Activated naive CD8-positive, alpha-beta T cell treated with anti-CD3 and anti-CD28 coated beads, Interleukin-2, amount 50 U/mL, for 24 hours (primary cell): ENCODE measurements at regions not wholly inside any gene's neighbourhood (a gene's known extent, or its start where the extent isn't known, plus 50 kb on each side); places are given as distances from the start of the nearest gene placed in this dataset.
"Not testable (repeated sequence)": the region's sequence is repeated elsewhere in the genome, so short reads cannot be mapped to it uniquely, and the experiment has no call there.

Experiments
- ATAC-seq: fragments of 150-1000 bp; cut with Tn5 transposase; one replicate; pipeline ENCODE4 v1.10.0; 2021
- DNase-seq: peaks from one replicate; pipeline ENCODE4 v3.0.0; 2021
- H3K27ac Mint-ChIP-seq: one replicate; pipeline ENCODE4 v1.8.0; 2021; ENCODE audit warnings: mild to moderate bottlenecking, mixed read lengths
- H3K27me3 Mint-ChIP-seq: one replicate; pipeline ENCODE4 v1.8.0; 2021; ENCODE audit warnings: mixed read lengths
- H3K36me3 Mint-ChIP-seq: one replicate; pipeline ENCODE4 v1.8.0; 2021; ENCODE audit warnings: low read depth, mixed read lengths
- H3K4me1 Mint-ChIP-seq: one replicate; pipeline ENCODE4 v1.8.0; 2021; ENCODE audit warnings: mixed read lengths
- H3K4me3 Mint-ChIP-seq: one replicate; pipeline ENCODE4 v1.8.0; 2021; ENCODE audit warnings: mild to moderate bottlenecking, moderate library complexity, mixed read lengths
- H3K9me3 Mint-ChIP-seq: one replicate; pipeline ENCODE4 v1.8.0; 2021; ENCODE audit warnings: mixed read lengths

DNA sequence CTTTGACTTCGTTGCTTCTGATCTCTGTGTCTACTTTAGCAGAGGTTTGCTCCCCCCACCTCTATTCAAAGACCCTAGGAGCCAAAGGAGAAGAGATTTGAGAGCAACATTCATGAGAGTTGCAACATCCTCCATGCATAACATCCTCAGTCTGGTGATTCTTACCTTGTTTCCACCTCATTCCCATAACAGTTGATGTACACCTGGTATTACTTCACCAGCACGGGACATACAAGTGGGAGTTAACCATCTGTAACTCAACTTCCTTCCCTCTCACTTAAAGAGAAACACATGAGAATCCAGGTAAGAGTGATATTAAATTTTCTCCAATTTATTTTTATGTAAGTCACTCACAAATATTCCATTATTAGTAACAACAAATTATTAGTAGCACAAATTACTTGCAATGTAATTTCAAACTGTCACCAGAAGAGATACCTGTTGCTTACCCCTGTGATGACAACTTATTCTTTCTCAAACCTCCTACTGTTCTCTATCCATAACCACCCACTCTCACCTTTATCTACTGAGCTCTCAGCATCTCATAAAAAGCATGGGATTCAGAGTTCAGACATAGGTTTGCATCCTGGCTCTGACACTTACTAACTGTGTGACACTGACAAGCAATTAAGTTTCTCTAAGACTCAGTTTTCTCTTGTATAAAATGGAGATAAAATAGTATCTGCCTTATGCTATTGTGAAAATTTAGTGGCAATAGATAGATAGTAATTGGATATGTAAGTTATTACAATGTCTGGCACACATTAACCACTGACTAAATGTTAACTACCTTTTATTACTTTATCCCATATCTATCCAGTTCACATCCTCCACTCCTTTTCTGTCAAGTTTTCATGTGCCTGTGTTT, 184.6 kb upstream of the SRD5A2 start:
- ATAC-seq (no peak), DNase-seq (no peak)
- H3K4me3 Mint-ChIP-seq: no peak overlapping the region
- no peak overlapping the region for H3K27ac Mint-ChIP-seq
- peaks cover 1% of the 10 kb centered on the region for H3K27me3 Mint-ChIP-seq
- H3K36me3 Mint-ChIP-seq: no peaks in the 10 kb centered on the region
- H3K4me1 Mint-ChIP-seq: no peaks in the 10 kb centered on the region
- no peaks in the 10 kb centered on the region for H3K9me3 Mint-ChIP-seq

DNA sequence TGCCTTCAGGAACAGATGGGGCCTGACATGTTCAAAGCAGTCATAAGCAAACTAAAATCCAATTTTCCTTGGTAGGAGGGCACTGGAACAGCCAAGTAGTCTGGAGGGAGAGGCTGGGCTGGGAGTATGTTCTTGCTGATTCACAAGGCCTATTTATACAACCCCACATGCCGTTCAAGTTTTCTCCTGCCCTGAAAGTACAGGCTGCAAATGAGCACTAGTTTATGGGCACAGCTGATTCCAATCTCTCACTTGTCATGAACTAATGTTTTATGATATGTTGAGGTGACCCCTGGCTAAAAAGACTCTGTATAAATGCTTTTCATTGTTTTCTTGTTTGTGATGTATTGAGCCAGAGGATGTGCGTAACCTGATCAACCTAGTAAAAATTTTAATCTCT, 183.4 kb upstream of the SRD5A2 start:
- no peak for DNase-seq
- H3K27ac Mint-ChIP-seq: no peak overlapping the region
- peaks cover 1% of the 10 kb centered on the region for H3K27me3 Mint-ChIP-seq
- H3K9me3 Mint-ChIP-seq: no peaks in the 10 kb centered on the region
- H3K4me1 Mint-ChIP-seq: no peaks in the 10 kb centered on the region
- no peak for ATAC-seq
- no peaks in the 10 kb centered on the region for H3K36me3 Mint-ChIP-seq
- no peak overlapping the region for H3K4me3 Mint-ChIP-seq

DNA sequence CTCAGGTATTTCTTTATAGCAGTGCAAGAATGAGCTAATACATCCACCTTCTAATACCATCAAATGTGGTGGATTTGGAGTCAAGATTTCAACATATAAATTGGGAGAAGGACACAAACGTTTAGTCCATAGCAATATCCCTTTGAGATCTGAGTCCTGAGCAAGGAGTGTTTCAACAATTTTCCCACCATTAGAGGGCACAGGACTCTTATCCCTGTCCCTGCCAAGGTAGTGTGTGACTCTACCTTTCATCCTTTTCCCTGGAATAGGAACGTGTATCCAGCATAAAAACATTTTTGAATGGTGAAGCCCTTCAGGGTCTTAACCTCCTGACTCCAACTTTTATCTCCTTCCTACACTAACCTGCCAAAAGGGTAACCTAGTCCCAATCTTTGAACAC, 181.3 kb upstream of the SRD5A2 start:
- Mint-ChIP-seq H3K36me3 (no peaks in the 10 kb centered on the region), H3K27me3 (no peaks in the 10 kb centered on the region), H3K27ac (no peak overlapping the region), H3K4me3 (no peak overlapping the region), H3K9me3 (no peaks in the 10 kb centered on the region), H3K4me1 (no peaks in the 10 kb centered on the region)
- ATAC-seq (no peak), DNase-seq (no peak)

DNA sequence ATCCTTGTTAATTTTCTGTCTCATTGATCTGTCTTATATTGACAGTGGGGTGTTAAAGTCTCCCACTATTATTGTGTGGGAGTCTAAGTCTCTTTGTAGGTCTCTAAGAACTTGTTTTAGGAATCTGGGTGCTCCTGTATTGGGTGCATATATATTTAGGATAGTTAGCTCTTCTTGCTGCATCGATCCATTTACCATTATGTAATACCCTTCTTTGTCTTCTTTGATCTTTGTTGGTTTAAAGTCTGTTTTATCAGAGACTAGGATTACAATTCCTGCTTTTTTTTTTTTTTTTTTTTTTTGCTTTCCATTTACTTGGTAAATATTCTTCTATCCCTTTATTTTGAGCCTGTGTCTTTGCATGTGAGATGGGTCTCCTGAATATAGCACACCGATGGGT, 176.6 kb upstream of the SRD5A2 start:
- H3K4me1 Mint-ChIP-seq, H3K9me3 Mint-ChIP-seq, H3K36me3 Mint-ChIP-seq, DNase-seq, H3K27me3 Mint-ChIP-seq, ATAC-seq, H3K4me3 Mint-ChIP-seq, H3K27ac Mint-ChIP-seq: not testable (repeated sequence)

DNA sequence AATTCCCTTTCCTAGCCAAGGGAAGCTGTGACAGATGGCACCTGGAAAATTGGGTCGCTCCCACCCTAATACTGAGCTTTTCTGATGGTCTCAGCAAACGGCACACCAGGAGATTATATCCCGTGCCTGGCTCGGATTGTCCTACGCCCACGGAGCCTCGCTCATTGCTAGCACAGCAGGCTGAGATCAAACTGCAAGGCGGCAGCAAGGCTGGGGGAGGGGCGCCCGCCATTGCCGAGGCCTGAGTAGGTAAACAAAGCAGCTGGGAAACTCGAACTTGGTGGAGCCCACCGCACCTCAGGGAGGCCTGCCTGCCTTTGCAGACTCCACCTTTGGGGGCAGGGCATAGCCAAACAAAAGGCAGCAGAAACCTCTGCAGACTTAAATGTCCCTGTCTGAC, 168.0 kb upstream of the SRD5A2 start:
- not testable (repeated sequence) for H3K4me3 Mint-ChIP-seq, DNase-seq, ATAC-seq, H3K27me3 Mint-ChIP-seq, H3K27ac Mint-ChIP-seq, H3K36me3 Mint-ChIP-seq, H3K4me1 Mint-ChIP-seq
- peaks cover 26% of the 10 kb centered on the region for H3K9me3 Mint-ChIP-seq

DNA sequence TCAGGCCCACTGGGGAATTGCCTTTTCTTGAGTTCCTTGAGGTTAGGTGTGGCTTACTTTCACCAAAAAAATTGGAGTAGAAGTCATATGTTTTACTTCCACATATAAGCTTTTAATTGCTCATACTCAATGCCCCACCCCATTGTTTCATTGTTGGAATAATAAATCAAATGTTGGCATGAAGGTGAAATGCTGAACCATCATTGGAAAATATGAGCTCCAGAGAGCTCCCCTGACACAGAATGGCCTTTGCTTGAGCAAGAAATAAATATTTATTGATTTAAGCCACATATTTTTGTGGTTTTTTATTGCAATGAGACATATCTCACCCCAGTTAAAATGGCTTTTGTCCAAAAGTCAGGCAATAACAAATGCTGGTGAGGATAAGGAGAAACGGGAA, 167.3 kb upstream of the SRD5A2 start:
- Mint-ChIP-seq H3K27me3 (no peaks in the 10 kb centered on the region), H3K36me3 (no peaks in the 10 kb centered on the region), H3K27ac (no peak overlapping the region)

DNA sequence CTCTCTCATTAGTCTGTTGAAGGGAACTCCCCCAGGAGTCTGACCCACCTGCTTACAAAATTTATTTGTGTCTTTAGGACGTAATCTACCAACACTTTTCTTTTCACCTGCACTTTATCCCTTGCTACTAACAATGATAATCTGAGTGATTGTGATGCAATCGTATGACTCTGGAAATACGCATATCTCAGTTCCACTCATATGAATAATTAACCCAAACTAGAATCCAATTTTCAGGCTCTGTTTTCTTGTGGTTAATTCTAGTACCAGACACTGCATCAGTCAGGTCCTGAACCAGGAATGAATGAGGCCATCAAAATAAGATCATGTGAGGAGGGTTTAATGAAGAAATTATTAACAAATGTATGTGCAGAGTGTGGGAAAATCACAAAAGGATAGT, 158.4 kb upstream of the SRD5A2 start:
- no peaks in the 10 kb centered on the region for H3K9me3 Mint-ChIP-seq

More for the DNA sequence above, 167.3 kb upstream of the SRD5A2 start:
- no peaks in the 10 kb centered on the region for H3K4me1 Mint-ChIP-seq
- DNase-seq (no peak), ATAC-seq (no peak)
- H3K9me3 Mint-ChIP-seq: peaks cover 25% of the 10 kb centered on the region
- H3K4me3 Mint-ChIP-seq: no peak overlapping the region

DNA sequence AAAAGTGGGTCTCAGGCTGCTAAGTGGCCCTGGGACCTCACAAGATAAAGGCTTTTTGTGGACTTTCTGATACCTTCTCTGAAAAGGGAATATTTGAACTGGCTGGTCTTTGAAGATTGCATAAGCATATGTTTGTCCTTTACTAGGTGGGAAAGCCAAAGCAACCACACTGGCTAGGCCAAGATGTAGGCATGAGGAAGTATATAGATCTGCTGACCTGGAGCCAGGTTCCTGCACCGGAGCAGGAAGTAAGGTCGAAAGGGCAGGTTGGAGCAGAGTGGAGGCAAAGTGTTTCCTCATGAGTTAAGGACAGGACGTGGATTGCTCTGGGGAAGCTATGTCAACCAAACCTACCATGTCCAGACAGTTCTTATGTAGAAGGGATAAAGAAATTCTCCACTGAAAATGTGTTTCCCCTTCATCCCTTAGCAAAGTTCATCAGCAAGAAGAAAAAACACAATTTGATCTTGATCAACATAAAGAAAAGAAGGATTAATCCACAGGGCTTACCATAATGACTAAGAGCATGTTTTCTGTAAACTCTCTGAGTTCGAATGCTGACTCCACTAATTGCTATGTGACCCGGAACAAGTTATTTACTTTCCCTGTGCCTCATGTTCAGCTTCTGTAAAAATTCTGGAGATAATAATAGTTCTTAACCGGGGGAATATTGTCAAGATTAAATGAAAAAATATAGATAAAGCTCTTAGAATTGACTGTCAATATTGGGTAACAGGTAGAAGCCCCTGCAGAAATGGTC, 156.1 kb upstream of the SRD5A2 start:
- DNase-seq (no peak), ATAC-seq (no peak)
- no peak overlapping the region for H3K27ac Mint-ChIP-seq

More for the DNA sequence above, 158.4 kb upstream of the SRD5A2 start:
- Mint-ChIP-seq H3K27ac (no peak overlapping the region), H3K4me1 (no peaks in the 10 kb centered on the region), H3K4me3 (no peak overlapping the region), H3K36me3 (no peaks in the 10 kb centered on the region), H3K27me3 (peaks cover 2% of the 10 kb centered on the region)
- no peak for ATAC-seq
- DNase-seq: no peak

DNA sequence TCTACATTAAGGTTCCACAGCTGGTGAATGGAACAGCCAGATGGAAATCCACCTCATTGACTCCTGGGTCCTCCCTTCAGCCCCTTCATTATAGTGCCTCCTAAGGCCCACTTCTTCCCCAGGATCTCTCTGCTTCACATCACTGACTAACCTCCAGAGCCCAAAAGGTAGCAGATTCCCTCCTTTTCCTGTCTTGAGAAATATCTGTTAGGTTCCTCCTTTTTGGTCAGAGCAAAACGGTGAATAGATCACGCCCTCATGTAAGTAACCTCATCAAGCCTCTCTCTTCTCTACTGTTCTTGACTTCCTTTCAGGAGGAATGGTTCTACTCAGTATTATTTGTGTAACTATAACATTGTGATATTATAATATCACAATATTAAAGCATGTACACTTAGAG, 155.0 kb upstream of the SRD5A2 start:
- Mint-ChIP-seq H3K36me3 (no peaks in the 10 kb centered on the region), H3K4me1 (no peaks in the 10 kb centered on the region), H3K4me3 (no peak overlapping the region), H3K27me3 (peaks cover 2% of the 10 kb centered on the region), H3K27ac (no peak overlapping the region), H3K9me3 (peaks cover 14% of the 10 kb centered on the region)
- DNase-seq: no peak
- no peak for ATAC-seq

More for the DNA sequence above, 156.1 kb upstream of the SRD5A2 start:
- Mint-ChIP-seq H3K4me1 (no peaks in the 10 kb centered on the region), H3K9me3 (peaks cover 14% of the 10 kb centered on the region), H3K36me3 (no peaks in the 10 kb centered on the region), H3K4me3 (no peak overlapping the region), H3K27me3 (peaks cover 2% of the 10 kb centered on the region)

DNA sequence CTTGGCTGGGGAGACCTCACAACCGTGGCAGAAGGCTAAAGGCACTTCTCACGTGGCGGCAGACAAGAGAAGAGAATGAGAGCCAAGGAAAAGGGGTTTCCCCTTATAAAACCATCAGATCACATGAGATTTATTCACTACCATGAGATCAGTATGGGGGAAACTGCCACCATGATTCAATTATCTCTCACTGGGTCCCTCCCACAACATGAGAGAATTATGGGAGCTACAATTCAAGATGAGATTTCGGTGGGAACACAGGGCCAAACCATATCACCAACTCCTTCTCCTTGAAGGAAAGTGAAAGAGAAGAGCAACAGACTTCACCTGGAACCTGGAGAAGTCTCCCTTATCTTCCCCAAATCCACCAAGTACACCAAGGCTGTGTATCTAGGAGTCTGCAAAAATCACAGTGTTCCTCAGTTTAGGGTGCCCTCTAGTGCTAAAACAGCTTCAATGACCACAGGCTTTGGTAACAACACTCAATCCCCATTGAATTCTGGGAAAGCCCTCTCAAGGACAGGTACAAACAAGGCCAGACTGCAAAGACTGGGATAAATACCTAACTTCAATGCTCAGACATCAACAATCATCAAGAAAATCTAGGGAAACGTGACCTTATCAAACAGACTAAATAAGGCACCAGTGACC, 148.8 kb upstream of the SRD5A2 start:
- no peaks in the 10 kb centered on the region for H3K4me1 Mint-ChIP-seq
- no peaks in the 10 kb centered on the region for H3K36me3 Mint-ChIP-seq
- ATAC-seq (no peak), DNase-seq (no peak)
- H3K9me3 Mint-ChIP-seq: peaks cover 14% of the 10 kb centered on the region
- H3K27me3 Mint-ChIP-seq: peaks cover 2% of the 10 kb centered on the region
- H3K27ac Mint-ChIP-seq: no peak overlapping the region
- no peak overlapping the region for H3K4me3 Mint-ChIP-seq

DNA sequence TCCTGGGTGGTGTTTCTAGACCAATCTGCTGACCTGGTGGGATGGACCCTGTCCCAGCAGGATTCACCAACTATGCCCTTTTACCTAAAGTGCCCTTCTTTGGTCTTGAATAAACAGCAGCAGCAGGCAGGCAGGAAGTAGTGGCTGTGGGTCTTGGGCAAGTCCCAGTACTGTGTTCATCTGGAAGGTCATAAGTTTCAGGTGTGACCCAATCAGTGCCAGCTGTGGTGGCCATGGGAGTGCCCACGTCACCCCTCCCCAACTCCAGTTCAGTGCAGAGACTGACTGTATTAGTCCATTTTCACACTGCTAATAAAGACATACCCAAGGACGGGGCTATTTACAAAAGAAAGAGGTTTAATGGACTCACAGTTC, 148.3 kb upstream of the SRD5A2 start:
- Mint-ChIP-seq H3K9me3 (peaks cover 14% of the 10 kb centered on the region), H3K27me3 (peaks cover 2% of the 10 kb centered on the region), H3K4me3 (no peak overlapping the region), H3K27ac (no peak overlapping the region), H3K36me3 (no peaks in the 10 kb centered on the region), H3K4me1 (no peaks in the 10 kb centered on the region)
- ATAC-seq: no peak
- no peak for DNase-seq

DNA sequence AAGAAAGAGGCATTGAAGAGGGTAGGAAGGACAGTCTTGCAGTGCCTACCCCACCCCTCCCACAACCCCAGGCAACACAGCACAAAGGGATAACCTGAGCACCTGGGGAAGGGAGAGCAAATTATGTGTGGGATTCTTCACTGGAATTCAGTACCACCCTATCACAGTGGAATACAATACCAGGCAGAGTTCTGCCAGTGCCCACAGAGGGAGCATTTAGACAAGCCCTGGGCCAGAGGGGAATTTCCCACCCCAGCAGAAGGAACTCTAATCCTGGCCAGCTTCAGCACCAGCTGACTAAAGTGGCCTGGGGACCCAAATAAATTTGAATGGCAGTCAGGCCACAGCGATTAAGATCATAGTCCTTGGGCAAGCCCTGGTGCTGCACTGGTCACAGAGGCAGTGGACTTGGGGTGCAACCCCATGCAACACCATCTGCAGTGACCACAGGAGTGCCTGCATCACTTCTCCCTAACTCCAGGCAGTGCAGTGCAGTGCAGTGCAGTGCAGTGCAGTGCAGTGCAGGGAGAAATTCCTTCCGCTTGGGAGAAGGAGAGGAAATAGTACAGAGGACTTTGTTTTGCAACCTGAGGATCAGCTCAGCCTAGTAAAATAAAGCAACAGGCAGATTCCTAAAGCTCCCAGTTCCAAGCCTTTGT, 147.8 kb upstream of the SRD5A2 start:
- H3K4me1 Mint-ChIP-seq: no peaks in the 10 kb centered on the region
- no peak overlapping the region for H3K27ac Mint-ChIP-seq
- no peak for ATAC-seq
- no peaks in the 10 kb centered on the region for H3K36me3 Mint-ChIP-seq
- DNase-seq: no peak
- peaks cover 2% of the 10 kb centered on the region for H3K27me3 Mint-ChIP-seq
- H3K4me3 Mint-ChIP-seq: no peak overlapping the region
- H3K9me3 Mint-ChIP-seq: peaks cover 14% of the 10 kb centered on the region

DNA sequence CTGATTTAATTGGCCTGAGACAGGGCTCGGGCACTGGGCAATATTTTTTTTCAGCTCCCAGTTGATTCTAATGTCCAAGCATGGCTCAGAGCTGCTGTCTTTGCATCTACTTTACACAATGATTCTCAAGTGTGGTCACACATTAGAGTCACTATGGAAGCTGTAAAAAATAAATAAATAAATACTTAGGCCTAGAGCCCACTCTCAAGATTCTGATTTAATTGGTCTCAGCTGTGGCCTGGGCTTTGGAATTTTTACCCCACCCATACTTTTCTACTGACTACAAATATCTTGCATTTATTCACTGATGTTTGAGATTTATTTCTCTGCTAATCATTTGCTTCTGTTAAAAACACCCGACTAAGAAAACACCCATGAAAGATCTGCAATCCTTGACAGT, 145.7 kb upstream of the SRD5A2 start:
- no peak for ATAC-seq
- H3K27ac Mint-ChIP-seq: no peak overlapping the region
- H3K9me3 Mint-ChIP-seq: no peaks in the 10 kb centered on the region
- DNase-seq: no peak
- H3K4me1 Mint-ChIP-seq: no peaks in the 10 kb centered on the region
- H3K4me3 Mint-ChIP-seq: no peak overlapping the region
- H3K27me3 Mint-ChIP-seq: peaks cover 2% of the 10 kb centered on the region
- no peaks in the 10 kb centered on the region for H3K36me3 Mint-ChIP-seq

DNA sequence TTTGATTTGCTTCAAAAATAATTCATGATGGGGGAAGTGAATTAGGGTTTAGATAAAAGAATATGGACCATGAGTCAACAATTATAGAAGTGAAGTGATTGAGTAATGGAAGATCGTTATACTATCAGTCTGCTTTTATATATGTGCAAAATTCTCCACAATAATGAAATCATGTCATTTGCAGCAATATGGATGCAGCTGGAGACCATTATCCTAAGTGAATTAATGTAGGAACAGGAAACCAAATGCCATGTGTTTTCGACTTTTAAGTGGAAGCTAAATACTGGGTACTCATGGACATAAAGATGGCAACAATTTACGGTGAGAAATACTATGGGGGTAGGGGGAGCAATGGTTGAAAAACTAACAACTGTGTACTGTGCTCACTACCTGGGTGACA, 144.7 kb upstream of the SRD5A2 start:
- DNase-seq (no peak), ATAC-seq (no peak)
- Mint-ChIP-seq H3K4me3 (no peak overlapping the region), H3K27ac (no peak overlapping the region), H3K36me3 (no peaks in the 10 kb centered on the region), H3K4me1 (no peaks in the 10 kb centered on the region), H3K27me3 (peaks cover 1% of the 10 kb centered on the region), H3K9me3 (no peaks in the 10 kb centered on the region)
